Testis (tissue), 2 donors: ENCODE measurements at regions not wholly inside any gene's neighbourhood (a gene's known extent, or its start where the extent isn't known, plus 50 kb on each side); places are given as distances from the start of the nearest gene placed in this dataset.

ENCODE experiments used
- CTCF ChIP-seq, 3 experiments: fragments of 450-650 bp in 2 of 3; fragments of 200-600 bp in 1 of 3; sonication (generic) in 1 of 3; IDR thresholded peaks; one replicate each; pipeline ENCODE4 v1.5.1; 2016 to 2019; ENCODE audit warnings: antibody characterized with exemption in 3 of 3, mild to moderate bottlenecking in 2 of 3, moderate library complexity in 1 of 3
- POLR2A ChIP-seq: fragments of 450-650 bp; IDR thresholded peaks from one replicate; pipeline ENCODE4 v1.6.1; 2017; ENCODE audit warnings: antibody characterized with exemption, mild to moderate bottlenecking, moderate library complexity

DNA sequence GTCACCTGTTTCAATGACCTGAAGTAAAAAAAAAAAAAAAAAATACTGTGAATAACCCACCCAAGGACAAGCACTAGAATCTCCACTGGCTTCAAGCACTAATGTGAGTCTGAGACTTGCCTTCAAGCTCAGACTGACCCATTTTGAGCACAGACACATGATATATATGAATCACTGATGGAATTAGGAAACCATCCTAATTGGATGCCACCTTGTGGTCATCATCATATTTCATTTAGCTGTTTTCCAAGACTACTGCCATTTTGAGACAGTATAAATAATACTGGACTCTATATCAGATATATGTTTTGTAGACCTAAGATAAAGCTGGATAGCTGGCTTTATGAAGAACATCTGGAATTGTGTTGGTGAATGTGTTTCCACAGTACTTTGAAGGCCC lies 1232.0 kb downstream of the KCNT2 start:
- TF ChIP-seq POLR2A (no peak), CTCF (IDR thresholded peaks at IDR 0.05) (no peak)
